ENCODE measurements at regions not wholly inside any gene's neighbourhood (a gene's known extent, or its start where the extent isn't known, plus 50 kb on each side); places are given as distances from the start of the nearest gene placed in this dataset.

- H3K27me3 ChIP-seq (ENCODE audit: insufficient read depth, low read length): no peaks in the 10 kb centered on the region
- no peak overlapping the region for H3K27ac ChIP-seq (ENCODE audit: low read depth, low read length)
- no peak overlapping the region for H3K9ac ChIP-seq (ENCODE audit: low read depth, low read length)
- WGBS: 90% methylated on average over 3 of the region's 3 CpGs
- no peaks in the 10 kb centered on the region for H3K9me3 ChIP-seq (ENCODE audit: insufficient read depth, low read depth, low read length)
- H3K36me3 ChIP-seq (ENCODE audit: insufficient read depth, low read length): no peaks in the 10 kb centered on the region
- H3K4me1 ChIP-seq (ENCODE audit: insufficient read depth, low read length): peaks cover 15% of the 10 kb centered on the region; the same call in 1 of the 2 replicates
- no peak overlapping the region for H3K4me3 ChIP-seq (ENCODE audit: low read length)
These were observed 129.4 kb upstream of the KLHL25 start for GRCh38 chr15:85924088-85924487.

- 56% methylated on average over 8 of the region's 8 CpGs for WGBS
- Histone ChIP-seq H3K4me1 (ENCODE audit: insufficient read depth, low read length) (peaks cover 15% of the 10 kb centered on the region; the same call in 1 of the 2 replicates), H3K27ac (ENCODE audit: low read depth, low read length) (no peak overlapping the region; the same call in 1 of the 2 replicates), H3K36me3 (ENCODE audit: insufficient read depth, low read length) (no peaks in the 10 kb centered on the region), H3K4me3 (ENCODE audit: low read length) (no peak overlapping the region), H3K27me3 (ENCODE audit: insufficient read depth, low read length) (no peaks in the 10 kb centered on the region), H3K9me3 (ENCODE audit: insufficient read depth, low read depth, low read length) (no peaks in the 10 kb centered on the region), H3K9ac (ENCODE audit: low read depth, low read length) (no peak overlapping the region)
These were observed 131.0 kb upstream of the KLHL25 start for GRCh38 chr15:85925649-85926237.

GRCh38 chr15:85926834-85927233, 132.1 kb upstream of the KLHL25 start:
- 94% methylated on average over 1 of the region's 1 CpG for WGBS
- no peak overlapping the region for H3K9ac ChIP-seq (ENCODE audit: low read depth, low read length)
- H3K27me3 ChIP-seq (ENCODE audit: insufficient read depth, low read length): no peaks in the 10 kb centered on the region
- no peak overlapping the region for H3K27ac ChIP-seq (ENCODE audit: low read depth, low read length)
- no peak overlapping the region for H3K4me3 ChIP-seq (ENCODE audit: low read length)
- H3K36me3 ChIP-seq (ENCODE audit: insufficient read depth, low read length): no peaks in the 10 kb centered on the region
- H3K9me3 ChIP-seq (ENCODE audit: insufficient read depth, low read depth, low read length): no peaks in the 10 kb centered on the region
- peaks cover 15% of the 10 kb centered on the region; the same call in 1 of the 2 replicates for H3K4me1 ChIP-seq (ENCODE audit: insufficient read depth, low read length)

- Histone ChIP-seq H3K9ac (ENCODE audit: low read depth, low read length) (no peak overlapping the region), H3K36me3 (ENCODE audit: insufficient read depth, low read length) (no peaks in the 10 kb centered on the region), H3K4me3 (ENCODE audit: low read length) (no peak overlapping the region), H3K27ac (ENCODE audit: low read depth, low read length) (no peak overlapping the region), H3K9me3 (ENCODE audit: insufficient read depth, low read depth, low read length) (no peaks in the 10 kb centered on the region), H3K27me3 (ENCODE audit: insufficient read depth, low read length) (no peaks in the 10 kb centered on the region), H3K4me1 (ENCODE audit: insufficient read depth, low read length) (peaks cover 15% of the 10 kb centered on the region; the same call in 1 of the 2 replicates)
- WGBS: 95% methylated on average over 2 of the region's 2 CpGs
These were observed 133.3 kb upstream of the KLHL25 start for GRCh38 chr15:85927931-85928537.

GRCh38 chr15:85929786-85930185, 135.1 kb upstream of the KLHL25 start:
- Histone ChIP-seq H3K36me3 (ENCODE audit: insufficient read depth, low read length) (no peaks in the 10 kb centered on the region), H3K9ac (ENCODE audit: low read depth, low read length) (no peak overlapping the region), H3K9me3 (ENCODE audit: insufficient read depth, low read depth, low read length) (no peaks in the 10 kb centered on the region), H3K4me1 (ENCODE audit: insufficient read depth, low read length) (peaks cover 15% of the 10 kb centered on the region; the same call in 1 of the 2 replicates), H3K27ac (ENCODE audit: low read depth, low read length) (no peak overlapping the region), H3K4me3 (ENCODE audit: low read length) (no peak overlapping the region), H3K27me3 (ENCODE audit: insufficient read depth, low read length) (no peaks in the 10 kb centered on the region)
- WGBS: 97% methylated on average over 1 of the region's 1 CpG

GRCh38 chr15:85932391-85932790, 137.7 kb upstream of the KLHL25 start:
- WGBS: 90% methylated on average over 1 of the region's 1 CpG
- H3K27ac ChIP-seq (ENCODE audit: low read depth, low read length): no peak overlapping the region
- H3K27me3 ChIP-seq (ENCODE audit: insufficient read depth, low read length): no peaks in the 10 kb centered on the region

GRCh38 chr15:85934691-85935090, 140.0 kb upstream of the KLHL25 start:
- Histone ChIP-seq H3K36me3 (ENCODE audit: insufficient read depth, low read length) (no peaks in the 10 kb centered on the region), H3K9me3 (ENCODE audit: insufficient read depth, low read depth, low read length) (no peaks in the 10 kb centered on the region), H3K27ac (ENCODE audit: low read depth, low read length) (no peak overlapping the region), H3K9ac (ENCODE audit: low read depth, low read length) (no peak overlapping the region), H3K27me3 (ENCODE audit: insufficient read depth, low read length) (no peaks in the 10 kb centered on the region), H3K4me1 (ENCODE audit: insufficient read depth, low read length) (no peaks in the 10 kb centered on the region), H3K4me3 (ENCODE audit: low read length) (no peak overlapping the region)
- WGBS: 71% methylated on average over 2 of the region's 2 CpGs

More at GRCh38 chr15:85932391-85932790, 137.7 kb upstream of the KLHL25 start:
- Histone ChIP-seq H3K4me1 (ENCODE audit: insufficient read depth, low read length) (no peaks in the 10 kb centered on the region), H3K9ac (ENCODE audit: low read depth, low read length) (no peak overlapping the region), H3K4me3 (ENCODE audit: low read length) (no peak overlapping the region), H3K36me3 (ENCODE audit: insufficient read depth, low read length) (no peaks in the 10 kb centered on the region), H3K9me3 (ENCODE audit: insufficient read depth, low read depth, low read length) (no peaks in the 10 kb centered on the region)

- no peaks in the 10 kb centered on the region for H3K4me1 ChIP-seq (ENCODE audit: insufficient read depth, low read length)
- 94% methylated on average over 6 of the region's 6 CpGs for WGBS
- H3K27me3 ChIP-seq (ENCODE audit: insufficient read depth, low read length): no peaks in the 10 kb centered on the region
- H3K9ac ChIP-seq (ENCODE audit: low read depth, low read length): no peak overlapping the region
- H3K36me3 ChIP-seq (ENCODE audit: insufficient read depth, low read length): no peaks in the 10 kb centered on the region
- no peaks in the 10 kb centered on the region for H3K9me3 ChIP-seq (ENCODE audit: insufficient read depth, low read depth, low read length)
- H3K27ac ChIP-seq (ENCODE audit: low read depth, low read length): no peak overlapping the region
- H3K4me3 ChIP-seq (ENCODE audit: low read length): no peak overlapping the region
These were observed 140.5 kb upstream of the KLHL25 start for GRCh38 chr15:85935182-85935581.

GRCh38 chr15:85937661-85938060, 142.0 kb upstream of the AGBL1 start:
- Histone ChIP-seq H3K36me3 (ENCODE audit: insufficient read depth, low read length) (no peaks in the 10 kb centered on the region), H3K9me3 (ENCODE audit: insufficient read depth, low read depth, low read length) (no peaks in the 10 kb centered on the region), H3K9ac (ENCODE audit: low read depth, low read length) (no peak overlapping the region), H3K4me3 (ENCODE audit: low read length) (no peak overlapping the region), H3K4me1 (ENCODE audit: insufficient read depth, low read length) (no peaks in the 10 kb centered on the region), H3K27me3 (ENCODE audit: insufficient read depth, low read length) (no peaks in the 10 kb centered on the region), H3K27ac (ENCODE audit: low read depth, low read length) (no peak overlapping the region)
- 97% methylated on average over 4 of the region's 4 CpGs for WGBS

- 94% methylated on average over 2 of the region's 2 CpGs for WGBS
- H3K36me3 ChIP-seq (ENCODE audit: insufficient read depth, low read length): no peaks in the 10 kb centered on the region
- H3K4me1 ChIP-seq (ENCODE audit: insufficient read depth, low read length): no peaks in the 10 kb centered on the region
- no peaks in the 10 kb centered on the region for H3K27me3 ChIP-seq (ENCODE audit: insufficient read depth, low read length)
- H3K9me3 ChIP-seq (ENCODE audit: insufficient read depth, low read depth, low read length): no peaks in the 10 kb centered on the region
- no peak overlapping the region for H3K27ac ChIP-seq (ENCODE audit: low read depth, low read length)
- no peak overlapping the region for H3K9ac ChIP-seq (ENCODE audit: low read depth, low read length)
- H3K4me3 ChIP-seq (ENCODE audit: low read length): no peak overlapping the region
These were observed 138.3 kb upstream of the AGBL1 start for GRCh38 chr15:85941186-85941855.

GRCh38 chr15:85942632-85943031, 137.0 kb upstream of the AGBL1 start:
- no peak overlapping the region for H3K9ac ChIP-seq (ENCODE audit: low read depth, low read length)
- no peaks in the 10 kb centered on the region for H3K9me3 ChIP-seq (ENCODE audit: insufficient read depth, low read depth, low read length)
- H3K36me3 ChIP-seq (ENCODE audit: insufficient read depth, low read length): no peaks in the 10 kb centered on the region
- no peaks in the 10 kb centered on the region for H3K27me3 ChIP-seq (ENCODE audit: insufficient read depth, low read length)
- 91% methylated on average over 5 of the region's 5 CpGs for WGBS
- no peak overlapping the region for H3K4me3 ChIP-seq (ENCODE audit: low read length)
- no peak overlapping the region for H3K27ac ChIP-seq (ENCODE audit: low read depth, low read length)
- H3K4me1 ChIP-seq (ENCODE audit: insufficient read depth, low read length): no peaks in the 10 kb centered on the region
